ENCODE measurements at regions not wholly inside any gene's neighbourhood (a gene's known extent, or its start where the extent isn't known, plus 50 kb on each side); places are given as distances from the start of the nearest gene placed in this dataset.

DNA sequence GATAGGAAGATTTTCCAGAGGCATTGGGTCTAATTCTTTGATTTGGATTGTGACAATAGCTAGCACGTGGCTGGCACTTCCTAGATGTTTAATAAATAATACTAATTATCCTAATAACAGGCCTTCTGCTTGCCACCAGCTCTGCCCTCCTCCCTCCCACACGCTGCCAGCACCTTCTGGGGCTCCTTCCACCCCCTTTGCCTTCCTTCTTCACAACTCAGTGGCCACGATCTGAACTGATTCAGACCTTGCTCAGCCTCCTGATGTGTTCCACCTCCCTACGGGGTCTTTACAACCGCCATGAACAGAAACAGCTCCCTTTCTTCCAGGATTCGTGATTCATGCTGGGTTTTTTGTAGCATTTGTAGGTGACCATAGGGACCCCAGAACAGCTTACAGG is 310.3 kb upstream of the HS6ST1 start:
- no peaks in the 10 kb centered on the region for H3K36me3 Mint-ChIP-seq
- no peak overlapping the region for H3K4me3 Mint-ChIP-seq

GRCh38 chr2:128630974-128631697 is 312.5 kb upstream of the HS6ST1 start:
- Histone ChIP-seq H3K4me3 (ENCODE audit: low read depth, low read length) (no peak overlapping the region), H3K9me3 (ENCODE audit: control insufficient read depth in 2 of 2, low read length in 2 of 2) (no peaks in the 10 kb centered on the region), H3K27me3 (ENCODE audit: control insufficient read depth, insufficient read depth, low read length) (no peaks in the 10 kb centered on the region), H3K4me1 (ENCODE audit: control insufficient read depth, insufficient read depth, low read length, poor library complexity, severe bottlenecking) (no peaks in the 10 kb centered on the region), H3K36me3 (ENCODE audit: control insufficient read depth, insufficient read depth, low read length) (no peaks in the 10 kb centered on the region), H3K27ac (ENCODE audit: insufficient read depth, low read length, poor library complexity, severe bottlenecking) (no peak overlapping the region)
- Mint-ChIP-seq H3K27me3 (no peaks in the 10 kb centered on the region), H3K4me3 (no peak overlapping the region), H3K9me3 (no peaks in the 10 kb centered on the region), H3K27ac (peak overlapping the region in 1 of 3 donors; percentile 45), H3K4me1 (no peaks in the 10 kb centered on the region), H3K36me3 (no peaks in the 10 kb centered on the region)
- ATAC-seq (ENCODE audit: low read depth in 2 of 2) (no peak), DNase-seq (no peak)

More for the DNA sequence above, 310.3 kb upstream of the HS6ST1 start:
- no peaks in the 10 kb centered on the region for H3K9me3 ChIP-seq (ENCODE audit: control insufficient read depth in 2 of 2, low read length in 2 of 2)
- no peak overlapping the region for H3K27ac Mint-ChIP-seq
- no peaks in the 10 kb centered on the region for H3K27me3 Mint-ChIP-seq
- H3K27me3 ChIP-seq (ENCODE audit: control insufficient read depth, insufficient read depth, low read length): no peaks in the 10 kb centered on the region
- no peaks in the 10 kb centered on the region for H3K4me1 ChIP-seq (ENCODE audit: control insufficient read depth, insufficient read depth, low read length, poor library complexity, severe bottlenecking)
- peaks cover 0 to 2% (median 0%) of the 10 kb centered on the region in 4 donors for H3K4me1 Mint-ChIP-seq
- H3K27ac ChIP-seq (ENCODE audit: insufficient read depth, low read length, poor library complexity, severe bottlenecking): no peak overlapping the region
- H3K9me3 Mint-ChIP-seq: no peaks in the 10 kb centered on the region
- no peak overlapping the region for H3K4me3 ChIP-seq (ENCODE audit: low read depth, low read length)
- DNase-seq (no peak), ATAC-seq (ENCODE audit: low read depth in 2 of 2) (no peak)
- no peaks in the 10 kb centered on the region for H3K36me3 ChIP-seq (ENCODE audit: control insufficient read depth, insufficient read depth, low read length)

DNA sequence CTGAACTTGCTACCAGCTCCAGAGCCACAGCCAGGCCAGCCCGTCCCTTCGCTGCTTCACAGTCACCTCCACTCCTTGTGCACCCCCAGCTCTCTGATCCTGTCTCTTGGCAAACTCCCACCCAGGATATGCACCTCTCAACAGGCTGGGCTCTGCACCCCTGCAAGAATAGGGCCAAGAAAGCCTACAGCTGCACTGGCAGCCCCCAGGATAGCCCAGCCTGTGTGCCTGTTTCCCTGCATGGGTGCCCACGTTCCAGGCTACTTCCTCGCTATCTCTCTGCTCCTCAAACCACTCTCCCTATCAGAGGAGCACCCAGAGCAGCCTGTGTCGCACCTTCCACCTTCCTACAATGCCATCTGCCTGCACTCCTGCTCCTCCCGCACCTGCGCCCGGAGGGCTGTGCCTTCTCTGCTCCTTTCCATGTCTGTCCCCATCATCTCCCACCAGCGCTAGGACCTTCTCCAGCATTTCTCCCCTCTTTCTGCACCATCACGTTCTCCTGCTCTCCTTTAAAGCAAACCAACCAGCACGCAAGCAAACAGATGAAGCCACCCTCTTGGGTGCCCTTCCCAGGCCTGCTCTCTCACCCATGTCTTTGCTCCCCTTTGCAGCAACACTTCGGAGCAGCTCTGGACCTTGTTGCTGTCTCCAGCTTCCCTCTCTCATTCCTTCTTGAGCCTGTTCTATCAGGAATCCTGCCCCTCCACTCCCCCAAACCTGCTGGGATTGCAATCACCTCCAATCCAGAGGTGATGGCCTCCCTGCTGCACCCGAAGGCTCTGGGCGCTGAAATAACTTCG is 313.2 kb upstream of the HS6ST1 start:
- Histone ChIP-seq H3K36me3 (ENCODE audit: control insufficient read depth, insufficient read depth, low read length) (no peaks in the 10 kb centered on the region), H3K27me3 (ENCODE audit: control insufficient read depth, insufficient read depth, low read length) (no peaks in the 10 kb centered on the region), H3K9me3 (ENCODE audit: control insufficient read depth in 2 of 2, low read length in 2 of 2) (no peaks in the 10 kb centered on the region), H3K27ac (ENCODE audit: insufficient read depth, low read length, poor library complexity, severe bottlenecking) (no peak overlapping the region), H3K4me1 (ENCODE audit: control insufficient read depth, insufficient read depth, low read length, poor library complexity, severe bottlenecking) (no peaks in the 10 kb centered on the region), H3K4me3 (ENCODE audit: low read depth, low read length) (no peak overlapping the region)
- Mint-ChIP-seq H3K9me3 (no peaks in the 10 kb centered on the region), H3K4me1 (no peaks in the 10 kb centered on the region), H3K36me3 (no peaks in the 10 kb centered on the region), H3K27ac (no peak overlapping the region), H3K4me3 (no peak overlapping the region), H3K27me3 (no peaks in the 10 kb centered on the region)
- ATAC-seq (ENCODE audit: low read depth in 2 of 2): no peak
- no peak for DNase-seq

DNA sequence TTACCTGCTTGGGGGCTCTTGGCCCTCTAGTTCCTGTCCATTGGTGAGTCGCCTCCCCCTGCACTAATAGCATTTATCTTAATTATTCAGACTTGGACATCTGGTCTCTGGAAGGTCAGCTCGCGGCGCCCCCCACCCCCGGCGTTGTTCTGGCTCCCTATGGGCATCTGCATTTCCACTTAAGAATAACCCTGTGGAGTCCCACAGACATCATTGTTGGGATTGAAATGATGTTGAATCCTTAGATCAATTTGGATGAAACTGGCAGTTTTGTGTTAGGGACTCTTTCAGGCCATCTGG is 313.8 kb upstream of the HS6ST1 start:
- DNase-seq (no peak), ATAC-seq (ENCODE audit: low read depth in 2 of 2) (no peak)
- Histone ChIP-seq H3K27me3 (ENCODE audit: control insufficient read depth, insufficient read depth, low read length) (no peaks in the 10 kb centered on the region), H3K4me1 (ENCODE audit: control insufficient read depth, insufficient read depth, low read length, poor library complexity, severe bottlenecking) (no peaks in the 10 kb centered on the region), H3K36me3 (ENCODE audit: control insufficient read depth, insufficient read depth, low read length) (no peaks in the 10 kb centered on the region), H3K27ac (ENCODE audit: insufficient read depth, low read length, poor library complexity, severe bottlenecking) (no peak overlapping the region), H3K9me3 (ENCODE audit: control insufficient read depth in 2 of 2, low read length in 2 of 2) (no peaks in the 10 kb centered on the region), H3K4me3 (ENCODE audit: low read depth, low read length) (no peak overlapping the region)
- H3K36me3 Mint-ChIP-seq: no peaks in the 10 kb centered on the region
- no peak overlapping the region for H3K27ac Mint-ChIP-seq
- H3K9me3 Mint-ChIP-seq: no peaks in the 10 kb centered on the region
- H3K4me3 Mint-ChIP-seq: no peak overlapping the region
- no peaks in the 10 kb centered on the region for H3K27me3 Mint-ChIP-seq
- H3K4me1 Mint-ChIP-seq: no peaks in the 10 kb centered on the region

DNA sequence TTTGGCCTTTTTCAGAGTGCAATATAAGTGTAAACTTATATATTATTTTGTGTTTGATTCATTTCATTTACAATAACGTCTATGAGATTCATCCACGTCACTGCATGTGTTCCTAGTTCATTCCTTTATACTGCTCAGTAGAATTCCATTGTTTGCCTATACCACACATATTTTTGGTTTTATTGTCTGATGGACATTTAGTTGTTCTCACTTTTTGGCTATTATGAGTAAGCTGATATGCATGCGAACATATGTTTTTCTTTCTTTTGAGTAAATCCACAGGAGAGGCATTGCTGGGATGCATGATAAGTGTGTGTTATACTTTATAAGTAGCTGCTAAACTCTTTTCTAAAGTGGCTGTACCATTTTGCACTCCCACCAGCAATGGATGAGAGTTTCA is 314.8 kb upstream of the HS6ST1 start:
- H3K36me3 ChIP-seq (ENCODE audit: control insufficient read depth, insufficient read depth, low read length): no peaks in the 10 kb centered on the region
- Mint-ChIP-seq H3K36me3 (no peaks in the 10 kb centered on the region), H3K9me3 (no peaks in the 10 kb centered on the region), H3K27me3 (no peaks in the 10 kb centered on the region), H3K4me1 (no peaks in the 10 kb centered on the region), H3K4me3 (no peak overlapping the region), H3K27ac (no peak overlapping the region)
- DNase-seq: no peak
- H3K9me3 ChIP-seq (ENCODE audit: control insufficient read depth in 2 of 2, low read length in 2 of 2): no peaks in the 10 kb centered on the region
- no peaks in the 10 kb centered on the region for H3K4me1 ChIP-seq (ENCODE audit: control insufficient read depth, insufficient read depth, low read length, poor library complexity, severe bottlenecking)
- ATAC-seq (ENCODE audit: low read depth in 2 of 2): no peak
- H3K27ac ChIP-seq (ENCODE audit: insufficient read depth, low read length, poor library complexity, severe bottlenecking): no peak overlapping the region
- H3K4me3 ChIP-seq (ENCODE audit: low read depth, low read length): no peak overlapping the region
- H3K27me3 ChIP-seq (ENCODE audit: control insufficient read depth, insufficient read depth, low read length): no peaks in the 10 kb centered on the region

- Histone ChIP-seq H3K27me3 (ENCODE audit: control insufficient read depth, insufficient read depth, low read length) (no peaks in the 10 kb centered on the region), H3K9me3 (ENCODE audit: control insufficient read depth in 2 of 2, low read length in 2 of 2) (no peaks in the 10 kb centered on the region), H3K4me1 (ENCODE audit: control insufficient read depth, insufficient read depth, low read length, poor library complexity, severe bottlenecking) (no peaks in the 10 kb centered on the region), H3K36me3 (ENCODE audit: control insufficient read depth, insufficient read depth, low read length) (no peaks in the 10 kb centered on the region), H3K27ac (ENCODE audit: insufficient read depth, low read length, poor library complexity, severe bottlenecking) (no peak overlapping the region), H3K4me3 (ENCODE audit: low read depth, low read length) (no peak overlapping the region)
- DNase-seq: no peak
- Mint-ChIP-seq H3K9me3 (no peaks in the 10 kb centered on the region), H3K4me1 (no peaks in the 10 kb centered on the region), H3K4me3 (no peak overlapping the region), H3K36me3 (no peaks in the 10 kb centered on the region), H3K27me3 (no peaks in the 10 kb centered on the region), H3K27ac (no peak overlapping the region)
- no peak for ATAC-seq (ENCODE audit: low read depth in 2 of 2)
Measured at GRCh38 chr2:128635361-128635900, 316.8 kb upstream of the HS6ST1 start.

- no peak overlapping the region for H3K4me3 ChIP-seq (ENCODE audit: low read depth, low read length)
- no peak for ATAC-seq (ENCODE audit: low read depth in 2 of 2)
- H3K4me3 Mint-ChIP-seq: no peak overlapping the region
- no peaks in the 10 kb centered on the region for H3K27me3 ChIP-seq (ENCODE audit: control insufficient read depth, insufficient read depth, low read length)
- H3K27me3 Mint-ChIP-seq: no peaks in the 10 kb centered on the region
- H3K4me1 ChIP-seq (ENCODE audit: control insufficient read depth, insufficient read depth, low read length, poor library complexity, severe bottlenecking): no peaks in the 10 kb centered on the region
- H3K4me1 Mint-ChIP-seq: no peaks in the 10 kb centered on the region
- no peak overlapping the region for H3K27ac ChIP-seq (ENCODE audit: insufficient read depth, low read length, poor library complexity, severe bottlenecking)
- H3K36me3 Mint-ChIP-seq: no peaks in the 10 kb centered on the region
- H3K36me3 ChIP-seq (ENCODE audit: control insufficient read depth, insufficient read depth, low read length): no peaks in the 10 kb centered on the region
- no peak overlapping the region for H3K27ac Mint-ChIP-seq
- no peaks in the 10 kb centered on the region for H3K9me3 Mint-ChIP-seq
- no peak for DNase-seq
- no peaks in the 10 kb centered on the region for H3K9me3 ChIP-seq (ENCODE audit: control insufficient read depth in 2 of 2, low read length in 2 of 2)
Measured at GRCh38 chr2:128636802-128637147, 318.1 kb upstream of the HS6ST1 start.

Measured in CD4-positive, CD25-positive, alpha-beta regulatory T cell (primary cell).